ENCODE measurements at regions not wholly inside any gene's neighbourhood (a gene's known extent, or its start where the extent isn't known, plus 50 kb on each side); places are given as distances from the start of the nearest gene placed in this dataset.

DNA sequence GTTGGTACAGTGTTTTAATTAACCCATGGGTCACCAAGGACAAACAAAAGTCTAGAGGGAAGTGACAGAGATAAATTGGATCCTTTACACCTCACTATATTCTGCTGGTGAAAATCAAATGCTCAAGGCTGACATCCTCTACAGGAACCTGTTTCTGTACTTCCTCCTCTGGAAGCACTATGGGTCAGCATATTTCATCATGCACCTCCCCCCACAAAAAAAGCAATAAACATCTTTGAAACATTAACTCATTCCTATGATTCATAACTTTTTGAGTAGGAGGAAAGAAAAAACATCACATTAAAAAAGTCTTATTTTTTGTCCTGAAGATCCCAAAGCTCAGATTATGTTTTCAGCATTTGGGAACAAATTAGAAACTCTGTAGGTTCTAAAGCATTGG, 588.3 kb upstream of the SGCG start:
- TF ChIP-seq, protein P1, sequence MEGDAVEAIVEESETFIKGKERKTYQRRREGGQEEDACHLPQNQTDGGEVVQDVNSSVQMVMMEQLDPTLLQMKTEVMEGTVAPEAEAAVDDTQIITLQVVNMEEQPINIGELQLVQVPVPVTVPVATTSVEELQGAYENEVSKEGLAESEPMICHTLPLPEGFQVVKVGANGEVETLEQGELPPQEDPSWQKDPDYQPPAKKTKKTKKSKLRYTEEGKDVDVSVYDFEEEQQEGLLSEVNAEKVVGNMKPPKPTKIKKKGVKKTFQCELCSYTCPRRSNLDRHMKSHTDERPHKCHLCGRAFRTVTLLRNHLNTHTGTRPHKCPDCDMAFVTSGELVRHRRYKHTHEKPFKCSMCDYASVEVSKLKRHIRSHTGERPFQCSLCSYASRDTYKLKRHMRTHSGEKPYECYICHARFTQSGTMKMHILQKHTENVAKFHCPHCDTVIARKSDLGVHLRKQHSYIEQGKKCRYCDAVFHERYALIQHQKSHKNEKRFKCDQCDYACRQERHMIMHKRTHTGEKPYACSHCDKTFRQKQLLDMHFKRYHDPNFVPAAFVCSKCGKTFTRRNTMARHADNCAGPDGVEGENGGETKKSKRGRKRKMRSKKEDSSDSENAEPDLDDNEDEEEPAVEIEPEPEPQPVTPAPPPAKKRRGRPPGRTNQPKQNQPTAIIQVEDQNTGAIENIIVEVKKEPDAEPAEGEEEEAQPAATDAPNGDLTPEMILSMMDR (optimal IDR thresholded peaks at IDR 0.05 in 1 of 3, IDR thresholded peaks at IDR 0.05 in 1 of 3, conservative IDR thresholded peaks at IDR 0.05 in 1 of 3; ENCODE audit: extremely low read depth in 1 of 3, insufficient read depth in 2 of 3, low read length in 3 of 3), result no peak
- TF ChIP-seq EZH2 (IDR thresholded peaks at IDR 0.05; ENCODE audit: low read length), result no peak

All from keratinocyte (primary cell).